ENCODE measurements at regions not wholly inside any gene's neighbourhood (a gene's known extent, or its start where the extent isn't known, plus 50 kb on each side); places are given as distances from the start of the nearest gene placed in this dataset.

- no peak for TF ChIP-seq POLR2AphosphoS5 (IDR thresholded peaks at IDR 0.05)
- TF ChIP-seq POLR2A (IDR thresholded peaks at IDR 0.05), result no peak
- TF ChIP-seq CTCF (IDR thresholded peaks at IDR 0.05), result no peak
- no peak for DNase-seq (ENCODE audit: low spot score in 2 of 2)
These were observed 111.0 kb upstream of the STAC start for GRCh38 chr3:36269274-36269673.

GRCh38 chr3:36282766-36283165 lies 97.5 kb upstream of the STAC start:
- Histone ChIP-seq H3K36me3 (no peaks in the 10 kb centered on the region), H3K27me3 (no peaks in the 10 kb centered on the region), H3K4me1 (no peaks in the 10 kb centered on the region), H3K9me3 (no peaks in the 10 kb centered on the region), H3K4me3 (no peak overlapping the region), H3K27ac (no peak overlapping the region)
- intact Hi-C loops (cut with DNase I; ENCODE audit: low total_unique reads), result no loop called here
- no peak for DNase-seq (ENCODE audit: low spot score in 2 of 2)
- TF ChIP-seq CTCF (IDR thresholded peaks at IDR 0.05) (no peak), POLR2A (IDR thresholded peaks at IDR 0.05) (no peak), POLR2AphosphoS5 (IDR thresholded peaks at IDR 0.05) (no peak)

More at GRCh38 chr3:36269274-36269673, 111.0 kb upstream of the STAC start:
- no peak overlapping the region for H3K4me3 ChIP-seq
- H3K27me3 ChIP-seq, result no peaks in the 10 kb centered on the region
- H3K27ac ChIP-seq, result no peak overlapping the region
- intact Hi-C loops (cut with DNase I; ENCODE audit: low total_unique reads), result no loop called here
- no peaks in the 10 kb centered on the region for H3K9me3 ChIP-seq
- no peaks in the 10 kb centered on the region for H3K36me3 ChIP-seq
- no peaks in the 10 kb centered on the region for H3K4me1 ChIP-seq

GRCh38 chr3:36295296-36295695 lies 85.0 kb upstream of the STAC start:
- Histone ChIP-seq H3K27me3 (no peaks in the 10 kb centered on the region), H3K4me3 (no peak overlapping the region), H3K9me3 (no peaks in the 10 kb centered on the region), H3K27ac (no peak overlapping the region), H3K36me3 (no peaks in the 10 kb centered on the region), H3K4me1 (no peaks in the 10 kb centered on the region)
- no peak for DNase-seq (ENCODE audit: low spot score in 2 of 2)
- intact Hi-C loops (cut with DNase I; ENCODE audit: low total_unique reads), result no loop called here
- TF ChIP-seq POLR2A (IDR thresholded peaks at IDR 0.05), result no peak
- TF ChIP-seq POLR2AphosphoS5 (IDR thresholded peaks at IDR 0.05), result no peak

GRCh38 chr3:36297195-36297594 lies 83.1 kb upstream of the STAC start:
- TF ChIP-seq POLR2AphosphoS5 (IDR thresholded peaks at IDR 0.05) (no peak), POLR2A (IDR thresholded peaks at IDR 0.05) (no peak), CTCF (IDR thresholded peaks at IDR 0.05) (no peak)
- DNase-seq (ENCODE audit: low spot score in 2 of 2), result no peak
- no peaks in the 10 kb centered on the region for H3K27me3 ChIP-seq
- intact Hi-C loops (cut with DNase I; ENCODE audit: low total_unique reads), result no loop called here
- H3K4me3 ChIP-seq, result peak overlapping the region in 1 of 3 donors; percentile 11
- no peaks in the 10 kb centered on the region for H3K9me3 ChIP-seq
- no peaks in the 10 kb centered on the region for H3K36me3 ChIP-seq
- no peaks in the 10 kb centered on the region for H3K4me1 ChIP-seq
- peak overlapping the region in 1 of 2 donors; percentile 63 for H3K27ac ChIP-seq

- no peaks in the 10 kb centered on the region for H3K4me1 ChIP-seq
- intact Hi-C loops (cut with DNase I; ENCODE audit: low total_unique reads), result no loop called here
These were observed 82.1 kb upstream of the STAC start for GRCh38 chr3:36298188-36298587.

More at GRCh38 chr3:36298188-36298587, 82.1 kb upstream of the STAC start:
- DNase-seq (ENCODE audit: low spot score in 2 of 2), result no peak
- H3K4me3 ChIP-seq, result no peak overlapping the region
- H3K27ac ChIP-seq, result no peak overlapping the region
- TF ChIP-seq POLR2A (IDR thresholded peaks at IDR 0.05), result no peak
- TF ChIP-seq POLR2AphosphoS5 (IDR thresholded peaks at IDR 0.05), result no peak
- TF ChIP-seq CTCF (IDR thresholded peaks at IDR 0.05), result no peak
- no peaks in the 10 kb centered on the region for H3K36me3 ChIP-seq
- no peaks in the 10 kb centered on the region for H3K27me3 ChIP-seq
- H3K9me3 ChIP-seq, result no peaks in the 10 kb centered on the region
